HFFc6 (cell line): ENCODE measurements at regions not wholly inside any gene's neighbourhood (a gene's known extent, or its start where the extent isn't known, plus 50 kb on each side); places are given as distances from the start of the nearest gene placed in this dataset.

Source experiments
- DNase-seq: peaks from one replicate; pipeline ENCODE4 v3.0.0-alpha.2; 2018
- H3K27ac Mint-ChIP-seq: 2 replicates; pipeline ENCODE4 v1.8.0; 2020; ENCODE audit warnings: mild to moderate bottlenecking, mixed read lengths
- H3K27me3 Mint-ChIP-seq: 2 replicates; pipeline ENCODE4 v1.8.0; 2021; ENCODE audit warnings: mild to moderate bottlenecking, moderate library complexity, mixed read lengths; ENCODE audit not compliant: insufficient read depth
- H3K36me3 Mint-ChIP-seq: 2 replicates; pipeline ENCODE4 v1.8.0; 2021; ENCODE audit warnings: low read depth, mixed read lengths
- H3K4me1 Mint-ChIP-seq: 2 replicates; pipeline ENCODE4 v1.8.0; 2020; ENCODE audit warnings: low read depth, mixed read lengths
- H3K4me3 Mint-ChIP-seq: 2 replicates; pipeline ENCODE4 v1.8.0; 2020; ENCODE audit warnings: mild to moderate bottlenecking, moderate library complexity, mixed read lengths
- H3K9me3 Mint-ChIP-seq: 2 replicates; pipeline ENCODE4 v1.8.0; 2020; ENCODE audit warnings: mild to moderate bottlenecking, mixed read lengths
- CTCF ChIP-seq: fragments of 200-600 bp; sonication (generic); IDR thresholded peaks from 2 replicates; pipeline ENCODE4 v1.5.0; 2021; ENCODE audit warnings: antibody characterized with exemption, mild to moderate bottlenecking

- no peaks in the 10 kb centered on the region for H3K36me3 Mint-ChIP-seq
- H3K27me3 Mint-ChIP-seq: peaks cover 28% of the 10 kb centered on the region
- no peaks in the 10 kb centered on the region for H3K4me1 Mint-ChIP-seq
- H3K9me3 Mint-ChIP-seq: no peaks in the 10 kb centered on the region
- DNase-seq: no peak
- TF ChIP-seq CTCF: no peak
- no peak overlapping the region for H3K4me3 Mint-ChIP-seq
- no peak overlapping the region for H3K27ac Mint-ChIP-seq
These were observed 480.5 kb upstream of the ZMIZ1 start for GRCh38 chr10:78588194-78588811.

- H3K9me3 Mint-ChIP-seq: no peaks in the 10 kb centered on the region
- no peak for DNase-seq
- H3K4me1 Mint-ChIP-seq: no peaks in the 10 kb centered on the region
- no peak overlapping the region for H3K4me3 Mint-ChIP-seq
- no peak for TF ChIP-seq CTCF
- peaks cover 27% of the 10 kb centered on the region for H3K27me3 Mint-ChIP-seq
- no peak overlapping the region for H3K27ac Mint-ChIP-seq
- H3K36me3 Mint-ChIP-seq: no peaks in the 10 kb centered on the region
These were observed 479.1 kb upstream of the ZMIZ1 start for GRCh38 chr10:78589687-78590086.

GRCh38 chr10:78591066-78591465 is 477.7 kb upstream of the ZMIZ1 start:
- H3K27ac Mint-ChIP-seq: no peak overlapping the region
- H3K4me1 Mint-ChIP-seq: no peaks in the 10 kb centered on the region
- no peak for TF ChIP-seq CTCF
- DNase-seq: no peak
- no peak overlapping the region for H3K4me3 Mint-ChIP-seq
- H3K36me3 Mint-ChIP-seq: no peaks in the 10 kb centered on the region
- H3K9me3 Mint-ChIP-seq: no peaks in the 10 kb centered on the region
- H3K27me3 Mint-ChIP-seq: peaks cover 38% of the 10 kb centered on the region

GRCh38 chr10:78594559-78595268 is 474.1 kb upstream of the ZMIZ1 start:
- Mint-ChIP-seq H3K4me3 (no peak overlapping the region), H3K27me3 (peaks cover 40% of the 10 kb centered on the region), H3K27ac (no peak overlapping the region), H3K36me3 (no peaks in the 10 kb centered on the region), H3K9me3 (no peaks in the 10 kb centered on the region), H3K4me1 (no peaks in the 10 kb centered on the region)
- DNase-seq: no peak
- no peak for TF ChIP-seq CTCF

GRCh38 chr10:78595269-78595619 is 473.5 kb upstream of the ZMIZ1 start:
- Mint-ChIP-seq H3K4me1 (no peaks in the 10 kb centered on the region), H3K4me3 (no peak overlapping the region), H3K9me3 (no peaks in the 10 kb centered on the region), H3K36me3 (no peaks in the 10 kb centered on the region), H3K27ac (no peak overlapping the region), H3K27me3 (peaks cover 40% of the 10 kb centered on the region)
- TF ChIP-seq CTCF: no peak
- DNase-seq: no peak
